Right ventricle myocardium superior (tissue), 1 donor: ENCODE measurements at regions not wholly inside any gene's neighbourhood (a gene's known extent, or its start where the extent isn't known, plus 50 kb on each side); places are given as distances from the start of the nearest gene placed in this dataset.
"Not testable (repeated sequence)": the region's sequence is repeated elsewhere in the genome, so short reads cannot be mapped to it uniquely, and the experiment has no call there.

Experiments used
- ATAC-seq: fragments of 200-7000 bp; cut with Tn5 transposase; one replicate; pipeline ENCODE4 v1.9.1; 2020; ENCODE audit warnings: mild to moderate bottlenecking; ENCODE audit not compliant: poor library complexity
- DNase-seq: peaks from one replicate; pipeline ENCODE4 v3.0.0-alpha.2; 2020
- intact Hi-C: fragments of 100-400 bp; cut with DNase I; formaldehyde crosslinking; loops from one replicate; pipeline ENCODE4 v1.11.2; 2022
- donor health status: DM: no; HTN: yes; CAD: no; lungs with severe emphysema.

- intact Hi-C loops: no loop called here
- ATAC-seq: no peak
- DNase-seq: no peak
Observed at GRCh38 chr6:92989656-92990055, 429.7 kb downstream of the EPHA7 start.

- DNase-seq (no peak), ATAC-seq (no peak)
- intact Hi-C loops: no loop called here
Observed at GRCh38 chr6:92979281-92979680, 440.1 kb downstream of the EPHA7 start.

GRCh38 chr6:92977018-92977417, 442.3 kb downstream of the EPHA7 start:
- intact Hi-C loops: no loop called here
- no peak for ATAC-seq
- no peak for DNase-seq

GRCh38 chr6:92967362-92967761, 452.0 kb downstream of the EPHA7 start:
- ATAC-seq (no peak), DNase-seq (no peak)
- intact Hi-C loops: no loop called here

- no peak for DNase-seq
- intact Hi-C loops: no loop called here
- ATAC-seq: no peak
Observed at GRCh38 chr6:92962846-92963245, 456.5 kb downstream of the EPHA7 start.

GRCh38 chr6:92952111-92952510, 467.2 kb downstream of the EPHA7 start:
- peak; percentile 29 for DNase-seq
- ATAC-seq, intact Hi-C loops: not testable (repeated sequence)

GRCh38 chr6:92945799-92946198, 473.6 kb downstream of the EPHA7 start:
- intact Hi-C loops: no loop called here
- ATAC-seq (no peak), DNase-seq (no peak)

GRCh38 chr6:92944132-92944531, 475.2 kb downstream of the EPHA7 start:
- DNase-seq: no peak
- no peak for ATAC-seq
- intact Hi-C loops: no loop called here

- DNase-seq: no peak
- intact Hi-C loops: no loop called here
- no peak for ATAC-seq
Observed at GRCh38 chr6:92942549-92942948, 476.8 kb downstream of the EPHA7 start.

- intact Hi-C loops: no loop called here
- DNase-seq (no peak), ATAC-seq (no peak)
Observed at GRCh38 chr6:92934625-92935024, 484.7 kb downstream of the EPHA7 start.

GRCh38 chr6:92930171-92930570, 489.2 kb downstream of the EPHA7 start:
- ATAC-seq (no peak), DNase-seq (no peak)
- intact Hi-C loops: no loop called here

GRCh38 chr6:92922216-92922806, 497.0 kb downstream of the EPHA7 start:
- DNase-seq: no peak
- intact Hi-C loops: no loop called here
- no peak for ATAC-seq

- intact Hi-C loops: no loop called here
- ATAC-seq: no peak
- no peak for DNase-seq
Observed at GRCh38 chr6:92915466-92915865, 503.9 kb downstream of the EPHA7 start.

- DNase-seq: no peak
- intact Hi-C loops: no loop called here
- ATAC-seq: no peak
Observed at GRCh38 chr6:92911301-92911700, 508.1 kb downstream of the EPHA7 start.

- intact Hi-C loops: no loop called here
- DNase-seq: no peak
- no peak for ATAC-seq
Observed at GRCh38 chr6:92910646-92911045, 508.7 kb downstream of the EPHA7 start.

- ATAC-seq (no peak), DNase-seq (no peak)
- intact Hi-C loops: no loop called here
Observed at GRCh38 chr6:92906385-92906784, 513.0 kb downstream of the EPHA7 start.

GRCh38 chr6:92893741-92894140, 525.6 kb downstream of the EPHA7 start:
- no peak for ATAC-seq
- intact Hi-C loops: no loop called here
- no peak for DNase-seq

GRCh38 chr6:92892626-92893170, 526.7 kb downstream of the EPHA7 start:
- ATAC-seq (no peak), DNase-seq (no peak)
- intact Hi-C loops: no loop called here

GRCh38 chr6:92888316-92888715, 531.0 kb downstream of the EPHA7 start:
- DNase-seq (no peak), ATAC-seq (no peak)
- intact Hi-C loops: no loop called here

GRCh38 chr6:92887871-92888270, 531.5 kb downstream of the EPHA7 start:
- ATAC-seq (no peak), DNase-seq (no peak)
- intact Hi-C loops: no loop called here

- DNase-seq: no peak
- no peak for ATAC-seq
- intact Hi-C loops: no loop called here
Observed at GRCh38 chr6:92879526-92879925, 539.8 kb downstream of the EPHA7 start.
